Neural progenitor cell (in vitro differentiated cells): ENCODE measurements at regions not wholly inside any gene's neighbourhood (a gene's known extent, or its start where the extent isn't known, plus 50 kb on each side); places are given as distances from the start of the nearest gene placed in this dataset.
"Not testable (repeated sequence)": the region's sequence is repeated elsewhere in the genome, so short reads cannot be mapped to it uniquely, and the experiment has no call there.

ENCODE experiments used
- DNase-seq: peaks from one replicate; pipeline ENCODE4 v3.0.0-alpha.2; 2016; ENCODE audit warnings: low spot score
- H2AFZ ChIP-seq: fragments of 200-600 bp; sonication (generic); replicated peaks from 2 replicates; pipeline ENCODE4 v1.6.1; 2016; ENCODE audit warnings: antibody characterized with exemption
- H3F3A ChIP-seq: fragments of 200-600 bp; sonication (generic); 2 replicates; pipeline ENCODE4 v1.6.1; 2016; ENCODE audit warnings: antibody characterized with exemption, low read depth
- H3K27ac ChIP-seq: fragments of 200-600 bp; sonication (generic); 2 replicates; pipeline ENCODE4 v1.5.1; 2016; ENCODE audit warnings: mild to moderate bottlenecking
- H3K27me3 ChIP-seq: fragments of 200-600 bp; sonication (generic); 2 replicates; pipeline ENCODE4 v1.6.1; 2016; ENCODE audit warnings: mild to moderate bottlenecking, moderate library complexity
- H3K36me3 ChIP-seq: fragments of 200-600 bp; sonication (generic); 2 replicates; pipeline ENCODE4 v1.5.1; 2016
- H3K4me1 ChIP-seq: fragments of 200-600 bp; sonication (generic); 2 replicates; pipeline ENCODE4 v1.6.1; 2016; ENCODE audit warnings: mixed run types
- H3K4me2 ChIP-seq: fragments of 200-600 bp; sonication (generic); 2 replicates; pipeline ENCODE4 v1.6.1; 2016
- H3K4me3 ChIP-seq: fragments of 200-600 bp; sonication (generic); 2 replicates; pipeline ENCODE4 v1.5.1; 2016
- H3K79me2 ChIP-seq: fragments of 200-600 bp; sonication (generic); 2 replicates; pipeline ENCODE4 v1.6.1; 2016; ENCODE audit warnings: low read depth
- H3K9ac ChIP-seq: fragments of 200-600 bp; sonication (generic); 2 replicates; pipeline ENCODE4 v1.6.1; 2016
- H3K9me3 ChIP-seq: fragments of 200-600 bp; sonication (generic); 2 replicates; pipeline ENCODE4 v1.5.1; 2016; ENCODE audit warnings: low read depth
- H4K20me1 ChIP-seq: fragments of 200-600 bp; sonication (generic); 2 replicates; pipeline ENCODE4 v1.6.1; 2016; ENCODE audit warnings: low read depth
- H3K27ac Mint-ChIP-seq: 3 replicates; pipeline ENCODE4 v1.8.0; 2021; ENCODE audit warnings: mixed read lengths
- H3K27me3 Mint-ChIP-seq: 2 replicates; pipeline ENCODE4 v1.8.0; 2022; ENCODE audit warnings: low read depth, mild to moderate bottlenecking, inconsistent platforms, moderate library complexity, mixed read lengths; ENCODE audit not compliant: insufficient read depth
- H3K36me3 Mint-ChIP-seq: 3 replicates; pipeline ENCODE4 v1.8.0; 2021; ENCODE audit warnings: mixed read lengths
- H3K4me1 Mint-ChIP-seq: 3 replicates; pipeline ENCODE4 v1.8.0; 2021; ENCODE audit warnings: mixed read lengths
- H3K4me3 Mint-ChIP-seq: 3 replicates; pipeline ENCODE4 v1.8.0; 2021; ENCODE audit warnings: mild to moderate bottlenecking, moderate library complexity, mixed read lengths
- H3K9me3 Mint-ChIP-seq: 3 replicates; pipeline ENCODE4 v1.8.0; 2020; ENCODE audit warnings: mixed read lengths
- EZH2 ChIP-seq: fragments of 200-600 bp; sonication (generic); IDR thresholded peaks from 2 replicates; pipeline ENCODE4 v1.6.1; 2017; ENCODE audit warnings: antibody characterized with exemption, mild to moderate bottlenecking, moderate library complexity
- EZH2phosphoT487 ChIP-seq: fragments of 200-600 bp; sonication (generic); IDR thresholded peaks from 2 replicates; pipeline ENCODE4 v1.6.1; 2017; ENCODE audit warnings: antibody characterized with exemption
- TF ChIP-seq, protein P1 (sequence below): fragments of 200-600 bp; sonication (generic); IDR thresholded peaks from 2 replicates; pipeline ENCODE4 v1.5.1; 2017; ENCODE audit warnings: antibody characterized with exemption, mild to moderate bottlenecking

DNA sequence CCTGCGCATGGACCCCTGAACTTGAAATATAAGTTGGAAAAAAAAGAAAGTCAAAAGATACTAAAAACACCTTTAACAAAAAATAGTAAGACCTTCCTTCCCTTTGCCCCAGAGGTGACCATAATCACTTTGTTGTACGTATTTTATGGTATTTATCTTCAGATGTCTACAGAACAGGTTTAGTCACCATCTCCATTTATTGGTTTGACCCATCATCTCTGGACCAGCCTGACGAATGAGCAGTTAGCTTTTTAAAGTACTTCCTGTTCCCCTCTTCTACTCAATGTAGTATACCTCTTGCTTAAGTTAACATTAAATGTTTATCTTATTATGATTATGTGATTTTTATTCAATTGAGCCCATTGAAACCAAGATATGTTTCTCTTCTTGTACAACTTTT is 64.7 kb upstream of the CREB3L1 start:
- Mint-ChIP-seq H3K27me3 (peaks cover 8% of the 10 kb centered on the region), H3K36me3 (no peaks in the 10 kb centered on the region), H3K4me3 (no peak overlapping the region), H3K4me1 (peaks cover 10% of the 10 kb centered on the region), H3K27ac (no peak overlapping the region), H3K9me3 (peaks cover 3% of the 10 kb centered on the region)
- TF ChIP-seq EZH2 (no peak), EZH2phosphoT487 (no peak)
- TF ChIP-seq, protein P1, sequence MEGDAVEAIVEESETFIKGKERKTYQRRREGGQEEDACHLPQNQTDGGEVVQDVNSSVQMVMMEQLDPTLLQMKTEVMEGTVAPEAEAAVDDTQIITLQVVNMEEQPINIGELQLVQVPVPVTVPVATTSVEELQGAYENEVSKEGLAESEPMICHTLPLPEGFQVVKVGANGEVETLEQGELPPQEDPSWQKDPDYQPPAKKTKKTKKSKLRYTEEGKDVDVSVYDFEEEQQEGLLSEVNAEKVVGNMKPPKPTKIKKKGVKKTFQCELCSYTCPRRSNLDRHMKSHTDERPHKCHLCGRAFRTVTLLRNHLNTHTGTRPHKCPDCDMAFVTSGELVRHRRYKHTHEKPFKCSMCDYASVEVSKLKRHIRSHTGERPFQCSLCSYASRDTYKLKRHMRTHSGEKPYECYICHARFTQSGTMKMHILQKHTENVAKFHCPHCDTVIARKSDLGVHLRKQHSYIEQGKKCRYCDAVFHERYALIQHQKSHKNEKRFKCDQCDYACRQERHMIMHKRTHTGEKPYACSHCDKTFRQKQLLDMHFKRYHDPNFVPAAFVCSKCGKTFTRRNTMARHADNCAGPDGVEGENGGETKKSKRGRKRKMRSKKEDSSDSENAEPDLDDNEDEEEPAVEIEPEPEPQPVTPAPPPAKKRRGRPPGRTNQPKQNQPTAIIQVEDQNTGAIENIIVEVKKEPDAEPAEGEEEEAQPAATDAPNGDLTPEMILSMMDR, result no peak
- Histone ChIP-seq H3K4me1 (no peaks in the 10 kb centered on the region), H3K4me2 (no peak overlapping the region), H3K36me3 (no peaks in the 10 kb centered on the region), H4K20me1 (no peaks in the 10 kb centered on the region), H3K4me3 (no peak overlapping the region), H3K9me3 (no peaks in the 10 kb centered on the region), H3K27me3 (no peaks in the 10 kb centered on the region), H3K79me2 (no peaks in the 10 kb centered on the region), H2AFZ (no peak overlapping the region), H3F3A (peaks cover 10% of the 10 kb centered on the region), H3K27ac (no peak overlapping the region), H3K9ac (no peak overlapping the region)
- no peak for DNase-seq

GRCh38 chr11:46210856-46211255 is 66.6 kb upstream of the CREB3L1 start:
- H3K79me2 ChIP-seq, result no peaks in the 10 kb centered on the region
- peaks cover 7% of the 10 kb centered on the region for H3F3A ChIP-seq
- Mint-ChIP-seq H3K9me3 (peaks cover 3% of the 10 kb centered on the region), H3K4me3 (no peak overlapping the region), H3K36me3 (no peaks in the 10 kb centered on the region), H3K27me3 (peaks cover 12% of the 10 kb centered on the region), H3K27ac (no peak overlapping the region), H3K4me1 (peaks cover 8% of the 10 kb centered on the region)
- no peak overlapping the region for H3K4me3 ChIP-seq
- no peaks in the 10 kb centered on the region for H3K4me1 ChIP-seq
- no peaks in the 10 kb centered on the region for H3K9me3 ChIP-seq
- TF ChIP-seq, protein P1, result no peak
- TF ChIP-seq EZH2phosphoT487, result no peak
- TF ChIP-seq EZH2, result no peak
- no peak overlapping the region for H3K9ac ChIP-seq
- H4K20me1 ChIP-seq, result no peaks in the 10 kb centered on the region
- no peaks in the 10 kb centered on the region for H3K27me3 ChIP-seq
- no peak overlapping the region for H3K4me2 ChIP-seq
- no peaks in the 10 kb centered on the region for H3K36me3 ChIP-seq
- no peak overlapping the region for H2AFZ ChIP-seq
- no peak overlapping the region for H3K27ac ChIP-seq
- DNase-seq, result no peak

DNA sequence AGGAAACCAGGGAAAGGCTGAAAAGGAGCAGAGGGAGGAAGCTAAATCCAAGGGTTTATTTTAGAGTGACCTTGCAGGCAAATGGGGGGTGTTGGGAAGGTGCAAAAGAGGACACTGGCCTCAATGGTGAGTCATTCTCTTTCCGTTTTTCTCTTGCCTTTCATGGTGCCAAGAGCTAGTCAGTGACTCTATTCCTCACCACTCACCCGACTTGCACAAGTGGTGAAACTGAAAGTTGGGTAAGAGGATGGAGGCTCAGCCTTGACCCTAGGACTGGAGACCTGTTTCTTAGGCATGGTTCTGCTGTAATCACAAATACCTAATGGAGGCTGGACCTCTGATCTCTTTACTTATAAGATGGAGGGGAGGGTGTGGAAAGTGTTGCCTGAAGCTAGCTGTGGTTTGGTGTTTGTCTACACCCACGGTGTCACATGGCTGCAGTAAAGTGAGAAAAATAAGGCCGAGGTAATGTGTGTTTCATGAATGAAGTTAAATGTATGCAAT is 67.3 kb upstream of the CREB3L1 start:
- Histone ChIP-seq H4K20me1 (no peaks in the 10 kb centered on the region), H3F3A (peaks cover 7% of the 10 kb centered on the region), H3K9me3 (no peaks in the 10 kb centered on the region), H3K4me2 (no peak overlapping the region), H3K36me3 (no peaks in the 10 kb centered on the region), H3K27me3 (no peaks in the 10 kb centered on the region), H3K4me3 (no peak overlapping the region), H3K27ac (no peak overlapping the region), H2AFZ (peak overlapping the region; percentile 71), H3K9ac (no peak overlapping the region), H3K4me1 (no peaks in the 10 kb centered on the region), H3K79me2 (no peaks in the 10 kb centered on the region)
- peaks cover 3% of the 10 kb centered on the region for H3K9me3 Mint-ChIP-seq
- TF ChIP-seq EZH2 (no peak), EZH2phosphoT487 (no peak)
- TF ChIP-seq, protein P1, result no peak
- H3K36me3 Mint-ChIP-seq, result no peaks in the 10 kb centered on the region
- DNase-seq, result no peak
- no peak overlapping the region for H3K4me3 Mint-ChIP-seq
- H3K27me3 Mint-ChIP-seq, result peaks cover 12% of the 10 kb centered on the region
- peaks cover 6% of the 10 kb centered on the region for H3K4me1 Mint-ChIP-seq
- peak overlapping the region; percentile 1 for H3K27ac Mint-ChIP-seq

DNA sequence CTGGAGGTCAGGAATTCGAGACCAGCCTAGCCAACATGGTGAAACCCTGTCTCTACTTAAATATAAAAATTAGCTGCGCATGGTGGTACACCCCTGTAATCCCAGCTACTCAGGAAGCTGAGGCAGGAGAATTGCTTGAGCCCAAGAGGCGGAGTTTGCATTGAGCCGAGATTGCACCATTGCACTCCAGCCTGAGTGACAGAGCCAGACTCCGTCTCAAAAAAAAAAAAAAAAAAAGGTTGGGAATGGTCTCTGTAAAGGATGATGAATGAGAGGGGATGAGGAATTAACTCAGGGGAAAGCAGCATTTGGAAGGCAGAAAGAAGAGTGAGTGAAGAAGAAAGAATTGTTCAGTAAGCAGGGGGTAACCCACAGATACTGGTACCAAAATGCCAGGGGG is 67.8 kb upstream of the CREB3L1 start:
- not testable (repeated sequence) for H3K4me3 Mint-ChIP-seq, H3K36me3 Mint-ChIP-seq, H3K4me1 ChIP-seq, H3F3A ChIP-seq, H3K27me3 ChIP-seq, H3K79me2 ChIP-seq, H3K9ac ChIP-seq, H3K36me3 ChIP-seq, H3K4me1 Mint-ChIP-seq, H3K4me2 ChIP-seq, DNase-seq, H3K4me3 ChIP-seq, H4K20me1 ChIP-seq, H3K9me3 Mint-ChIP-seq, H3K27ac ChIP-seq, H3K9me3 ChIP-seq
- Mint-ChIP-seq H3K27me3 (peaks cover 12% of the 10 kb centered on the region), H3K27ac (peak overlapping the region; percentile 1)
- H2AFZ ChIP-seq, result peak overlapping the region; percentile 71
